ENCODE measurements at regions not wholly inside any gene's neighbourhood (a gene's known extent, or its start where the extent isn't known, plus 50 kb on each side); places are given as distances from the start of the nearest gene placed in this dataset.

- no peak for TF ChIP-seq PPARA (CRISPR knock-in tag; IDR thresholded peaks at IDR 0.05; ENCODE audit: borderline replicate concordance)
- no peak for TF ChIP-seq SNAI2 (CRISPR knock-in tag; IDR thresholded peaks at IDR 0.05)
- TF ChIP-seq ZNF70 (CRISPR knock-in tag; IDR thresholded peaks at IDR 0.05) = no peak
- no peak for TF ChIP-seq CREB5 (CRISPR knock-in tag; IDR thresholded peaks at IDR 0.05; ENCODE audit: low read depth)
- no peak for TF ChIP-seq PATZ1 (CRISPR knock-in tag; IDR thresholded peaks at IDR 0.05; ENCODE audit: borderline replicate concordance)
- TF ChIP-seq GLIS3 (CRISPR knock-in tag; IDR thresholded peaks at IDR 0.05) = no peak
- TF ChIP-seq ZFP30 (CRISPR knock-in tag; IDR thresholded peaks at IDR 0.05) = no peak
- no peak for TF ChIP-seq ZFP3 (CRISPR knock-in tag; IDR thresholded peaks at IDR 0.05)
Observed at GRCh38 chr12:115306380-115306779, 622.4 kb upstream of the TBX3 start.
